Endothelial cell of umbilical vein (primary cell): ENCODE measurements at regions not wholly inside any gene's neighbourhood (a gene's known extent, or its start where the extent isn't known, plus 50 kb on each side); places are given as distances from the start of the nearest gene placed in this dataset.

Experiments
- BruUV-seq: library from RNA; stranded (reverse); fragments of 400-500 nt; replicated peaks from 2 replicates; lab custom pipeline; 2021; lab: Mats Ljungman, UMichigan
- CTCF ChIA-PET: fragments of 300-600, 350-600 bp; sonication (Branson Sonifier 250); formaldehyde crosslinking; loops from one replicate; lab custom pipeline; 2021; ENCODE audit warnings: antibody characterized with exemption, inconsistent platforms; lab: Charles Lee
- POLR2A ChIA-PET: fragments of 300-600, 350-600 bp; sonication (Branson Sonifier 250); formaldehyde crosslinking; loops from one replicate; lab custom pipeline; 2021; ENCODE audit warnings: antibody characterized with exemption, inconsistent platforms; lab: Charles Lee
- DNase-seq: peaks from one replicate; pipeline ENCODE4 v3.0.0-alpha.2; 2011; ENCODE audit warnings: low read depth, low spot score
- FAIRE-seq: peaks from 2 replicates; lab custom pipeline; 2011; peaks lifted over from hg19 to GRCh38; lab: Jason Lieb, UNC
- H2AFZ ChIP-seq: 2 replicates; pipeline ENCODE4 v1.6.0; 2012; ENCODE audit warnings: low read depth, low read length, control low read depth, inconsistent platforms
- H3K27ac ChIP-seq: 2 replicates; pipeline ENCODE4 v1.5.1; 2011; ENCODE audit warnings: low read depth, mild to moderate bottlenecking, control low read depth, low read length, moderate library complexity; ENCODE audit not compliant: insufficient read depth
- H3K27me3 ChIP-seq, 2 experiments: 2 replicates each; pipeline versions ENCODE4 v1.6.0 to v1.6.1; 2011; ENCODE audit warnings: low read length in 2 of 2, mixed read lengths in 1 of 2; ENCODE audit not compliant: control insufficient read depth in 2 of 2, insufficient read depth in 2 of 2
- H3K36me3 ChIP-seq, 2 experiments: 2 replicates in 1 of 2; 3 replicates in 1 of 2; pipeline ENCODE4 v1.5.1; 2011; ENCODE audit warnings: low read length in 2 of 2, mild to moderate bottlenecking in 1 of 2, moderate library complexity in 1 of 2; ENCODE audit not compliant: control insufficient read depth in 2 of 2, insufficient read depth in 2 of 2; ENCODE audit errors: extremely low read depth in 1 of 2
- H3K4me1 ChIP-seq: 3 replicates; pipeline ENCODE4 v1.5.1; 2011; ENCODE audit warnings: mild to moderate bottlenecking, low read length; ENCODE audit not compliant: control insufficient read depth, insufficient read depth; ENCODE audit errors: extremely low read depth
- H3K4me2 ChIP-seq: 2 replicates; pipeline ENCODE4 v1.6.1; 2011; ENCODE audit warnings: low read length, control low read depth, mixed read lengths; ENCODE audit not compliant: insufficient read depth
- H3K4me3 ChIP-seq, 3 experiments: fragments of 200-600 bp in 1 of 3; sonication (generic), shearing (Covaris generic) in 1 of 3; replicated peaks in 1 of 3; 2 replicates each; pipeline ENCODE4 v1.5.1; 2011 to 2016; ENCODE audit warnings: control low read depth in 3 of 3, low read length in 3 of 3, mild to moderate bottlenecking in 2 of 3, inconsistent platforms in 1 of 3, low read depth in 1 of 3, moderate library complexity in 1 of 3; ENCODE audit not compliant: insufficient read depth in 1 of 3
- H3K79me2 ChIP-seq: 2 replicates; pipeline ENCODE4 v1.6.0; 2012; ENCODE audit warnings: low read length, inconsistent platforms; ENCODE audit not compliant: control insufficient read depth, insufficient read depth
- H3K9ac ChIP-seq: replicated peaks from 2 replicates; pipeline ENCODE3; 2011; ENCODE audit warnings: low read length, control low read depth; ENCODE audit not compliant: insufficient read depth; ENCODE audit errors: extremely low read depth
- H3K9me1 ChIP-seq: replicated peaks from 3 replicates; pipeline ENCODE4 v1.6.0; 2011; ENCODE audit warnings: mild to moderate bottlenecking, low read length; ENCODE audit not compliant: control insufficient read depth, insufficient read depth; ENCODE audit errors: extremely low read depth
- H3K9me3 ChIP-seq: replicated peaks from 2 replicates; pipeline ENCODE4 v1.5.1; 2012; ENCODE audit warnings: low read length, inconsistent platforms; ENCODE audit not compliant: control insufficient read depth, insufficient read depth
- H4K20me1 ChIP-seq: replicated peaks from 2 replicates; pipeline ENCODE3; 2011; ENCODE audit warnings: mild to moderate bottlenecking, low read length; ENCODE audit not compliant: control insufficient read depth, insufficient read depth; ENCODE audit errors: extremely low read depth
- CTCF ChIP-seq, 2 donors: IDR thresholded peaks; 1 replicate in 1 of 2; 2 replicates in 1 of 2; pipeline ENCODE4 v1.5.1; 2011; ENCODE audit warnings: low read length in 2 of 2, mild to moderate bottlenecking in 2 of 2, moderate library complexity in 2 of 2, control low read depth in 1 of 2, inconsistent platforms in 1 of 2, low read depth in 1 of 2; ENCODE audit not compliant: insufficient read depth in 1 of 2; ENCODE audit errors: extremely low read depth in 1 of 2
- EZH2 ChIP-seq: IDR thresholded peaks from 2 replicates; pipeline ENCODE4 v1.6.1; 2012; ENCODE audit warnings: borderline replicate concordance, low read depth, mild to moderate bottlenecking, moderate library complexity, low read length, inconsistent platforms; ENCODE audit not compliant: severe bottlenecking
- FOS ChIP-seq: IDR thresholded peaks from 2 replicates; pipeline ENCODE4 v1.6.1; 2011; ENCODE audit warnings: mild to moderate bottlenecking, low read length, moderate library complexity, borderline replicate concordance; ENCODE audit not compliant: insufficient read depth
- GATA2 ChIP-seq: IDR thresholded peaks from 2 replicates; pipeline ENCODE4 v1.7.0; 2011; ENCODE audit warnings: low read depth, mild to moderate bottlenecking, moderate library complexity, mixed read lengths, low read length; ENCODE audit not compliant: insufficient read length, insufficient read depth
- JUN ChIP-seq: IDR thresholded peaks from 2 replicates; pipeline ENCODE4 v1.6.1; 2011; ENCODE audit warnings: borderline replicate concordance, low read depth; ENCODE audit not compliant: insufficient read length, insufficient read depth
- MYC ChIP-seq: IDR thresholded peaks from one replicate; pipeline ENCODE4 v1.6.1; 2011; ENCODE audit warnings: mild to moderate bottlenecking, low read depth, low read length
- POLR2A ChIP-seq: IDR thresholded peaks from 2 replicates; pipeline ENCODE4 v1.6.1; 2012; ENCODE audit warnings: low read depth, mild to moderate bottlenecking, control low read depth, low read length
- POLR2AphosphoS5 ChIP-seq: IDR thresholded peaks from 2 replicates; pipeline ENCODE4 v1.6.1; 2012; ENCODE audit warnings: low read depth, mild to moderate bottlenecking, control low read depth, low read length, moderate library complexity; ENCODE audit not compliant: insufficient read depth
- dilution Hi-C: fragments of 300-500 bp; cut with MboI; formaldehyde crosslinking; loops from one replicate; pipeline ENCODE4 v1.15.0; 2019; ENCODE audit warnings: low sequenced_read_pairs; ENCODE audit not compliant: extremely low pct_ligation_motif_present
- intact Hi-C: fragments of 100-400 bp; cut with micrococcal nuclease; formaldehyde crosslinking; loops from one replicate; pipeline ENCODE4 v1.10.0; 2022
- TF ChIP-seq, protein P1 (sequence below): IDR thresholded peaks from 2 replicates; pipeline ENCODE4 v1.6.1; 2011; ENCODE audit not compliant: insufficient read depth, insufficient read length

GRCh38 chr5:57412680-57413079 is 69.9 kb downstream of the ACTBL2 start:
- POLR2A ChIA-PET, result no interaction called here
- no peaks in the 10 kb centered on the region for H4K20me1 ChIP-seq
- BruUV-seq, result no TSS peak
- FAIRE-seq, result no peak
- H3K4me2 ChIP-seq, result no peak overlapping the region
- no peaks in the 10 kb centered on the region for H3K9me3 ChIP-seq
- H3K27me3 ChIP-seq, result no peaks in the 10 kb centered on the region
- no peaks in the 10 kb centered on the region for H3K9me1 ChIP-seq
- no peak overlapping the region for H3K4me3 ChIP-seq
- no peak overlapping the region for H3K27ac ChIP-seq
- intact Hi-C loops, result no loop called here
- no peaks in the 10 kb centered on the region for H3K4me1 ChIP-seq
- DNase-seq, result no peak
- no peaks in the 10 kb centered on the region for H3K36me3 ChIP-seq
- CTCF ChIA-PET, result no interaction called here
- H3K79me2 ChIP-seq, result no peaks in the 10 kb centered on the region
- H2AFZ ChIP-seq, result no peak overlapping the region
- dilution Hi-C loops, result no loop called here
- H3K9ac ChIP-seq, result no peak overlapping the region
- no peak for TF ChIP-seq EZH2
- no peak for TF ChIP-seq POLR2A
- no peak for TF ChIP-seq FOS
- TF ChIP-seq, protein P1, sequence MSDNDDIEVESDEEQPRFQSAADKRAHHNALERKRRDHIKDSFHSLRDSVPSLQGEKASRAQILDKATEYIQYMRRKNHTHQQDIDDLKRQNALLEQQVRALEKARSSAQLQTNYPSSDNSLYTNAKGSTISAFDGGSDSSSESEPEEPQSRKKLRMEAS, result no peak
- no peak for TF ChIP-seq JUN
- TF ChIP-seq GATA2, result no peak
- TF ChIP-seq MYC, result no peak
- no peak for TF ChIP-seq POLR2AphosphoS5
- no peak for TF ChIP-seq CTCF (IDR thresholded peaks at IDR 0.05; ENCODE audit: extremely low read depth in 1 of 2, insufficient read depth in 1 of 2, low read depth in 1 of 2, low read length in 2 of 2)
